ENCODE measurements at regions not wholly inside any gene's neighbourhood (a gene's known extent, or its start where the extent isn't known, plus 50 kb on each side); places are given as distances from the start of the nearest gene placed in this dataset.

- no peak for DNase-seq (ENCODE audit: extremely low read depth, low read depth)
- no peak overlapping the region for H3K4me3 ChIP-seq (replicated peaks; ENCODE audit: low read depth, low read length)
- TF ChIP-seq, protein P1, sequence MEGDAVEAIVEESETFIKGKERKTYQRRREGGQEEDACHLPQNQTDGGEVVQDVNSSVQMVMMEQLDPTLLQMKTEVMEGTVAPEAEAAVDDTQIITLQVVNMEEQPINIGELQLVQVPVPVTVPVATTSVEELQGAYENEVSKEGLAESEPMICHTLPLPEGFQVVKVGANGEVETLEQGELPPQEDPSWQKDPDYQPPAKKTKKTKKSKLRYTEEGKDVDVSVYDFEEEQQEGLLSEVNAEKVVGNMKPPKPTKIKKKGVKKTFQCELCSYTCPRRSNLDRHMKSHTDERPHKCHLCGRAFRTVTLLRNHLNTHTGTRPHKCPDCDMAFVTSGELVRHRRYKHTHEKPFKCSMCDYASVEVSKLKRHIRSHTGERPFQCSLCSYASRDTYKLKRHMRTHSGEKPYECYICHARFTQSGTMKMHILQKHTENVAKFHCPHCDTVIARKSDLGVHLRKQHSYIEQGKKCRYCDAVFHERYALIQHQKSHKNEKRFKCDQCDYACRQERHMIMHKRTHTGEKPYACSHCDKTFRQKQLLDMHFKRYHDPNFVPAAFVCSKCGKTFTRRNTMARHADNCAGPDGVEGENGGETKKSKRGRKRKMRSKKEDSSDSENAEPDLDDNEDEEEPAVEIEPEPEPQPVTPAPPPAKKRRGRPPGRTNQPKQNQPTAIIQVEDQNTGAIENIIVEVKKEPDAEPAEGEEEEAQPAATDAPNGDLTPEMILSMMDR (IDR thresholded peaks at IDR 0.05; ENCODE audit: low read depth, low read length, missing control alignments), result no peak
Observed at GRCh38 chr1:17927952-17928351, 172.8 kb downstream of the ACTL8 start.

GRCh38 chr1:17929224-17929623 is 174.1 kb downstream of the ACTL8 start:
- no peak for DNase-seq (ENCODE audit: extremely low read depth, low read depth)
- no peak overlapping the region for H3K4me3 ChIP-seq (replicated peaks; ENCODE audit: low read depth, low read length)
- TF ChIP-seq, protein P1 (IDR thresholded peaks at IDR 0.05; ENCODE audit: low read depth, low read length, missing control alignments), result no peak

DNA sequence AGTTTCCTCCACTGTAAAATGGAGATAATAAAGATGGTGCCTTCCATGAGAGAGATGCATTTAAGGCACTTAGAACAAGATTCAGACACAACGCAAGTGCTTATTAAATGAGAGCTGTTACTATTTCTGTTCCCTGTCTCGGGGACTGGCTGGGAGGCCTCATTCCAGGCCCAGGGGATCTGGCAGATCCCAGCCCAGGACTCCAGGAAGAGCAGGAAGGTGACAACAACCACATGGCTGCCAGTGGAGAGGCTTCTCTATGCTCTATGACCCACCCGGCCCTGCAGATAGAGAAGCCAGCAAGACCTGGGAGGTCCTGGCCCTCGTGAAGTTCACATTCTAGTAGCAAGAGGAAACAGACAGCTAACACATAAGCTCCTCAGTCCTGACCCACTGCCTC is 175.5 kb downstream of the ACTL8 start:
- H3K4me3 ChIP-seq (replicated peaks; ENCODE audit: low read depth, low read length), result no peak overlapping the region
- TF ChIP-seq, protein P1 (IDR thresholded peaks at IDR 0.05; ENCODE audit: low read depth, low read length, missing control alignments), result no peak
- no peak for DNase-seq (ENCODE audit: extremely low read depth, low read depth)

DNA sequence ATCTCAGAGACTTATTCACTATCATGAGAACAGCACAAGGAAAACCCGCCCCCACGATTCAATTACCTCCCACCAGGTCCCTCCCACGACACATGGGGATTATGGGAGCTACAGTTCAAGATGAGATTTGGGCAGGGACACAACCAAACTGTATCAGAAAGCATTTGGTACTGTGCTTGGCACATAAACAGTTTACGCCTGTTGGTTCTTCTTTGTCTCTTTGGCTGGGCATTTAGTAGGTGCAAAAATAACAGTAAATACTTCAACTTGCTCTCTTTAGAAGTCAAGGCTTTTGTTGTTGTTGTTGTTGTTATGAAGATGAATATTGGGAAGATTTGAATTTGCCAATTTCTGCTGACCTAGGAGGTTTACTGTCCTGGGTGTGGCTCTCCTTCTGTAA is 175.4 kb upstream of the IGSF21 start:
- TF ChIP-seq, protein P1 (IDR thresholded peaks at IDR 0.05; ENCODE audit: low read depth, low read length, missing control alignments), result no peak
- DNase-seq (ENCODE audit: extremely low read depth, low read depth), result no peak
- no peak overlapping the region for H3K4me3 ChIP-seq (replicated peaks; ENCODE audit: low read depth, low read length)

- TF ChIP-seq, protein P1 (IDR thresholded peaks at IDR 0.05; ENCODE audit: low read depth, low read length, missing control alignments), result no peak
- H3K4me3 ChIP-seq (replicated peaks; ENCODE audit: low read depth, low read length), result no peak overlapping the region
- DNase-seq (ENCODE audit: extremely low read depth, low read depth), result no peak
Observed at GRCh38 chr1:17933501-17933900, 174.1 kb upstream of the IGSF21 start.

DNA sequence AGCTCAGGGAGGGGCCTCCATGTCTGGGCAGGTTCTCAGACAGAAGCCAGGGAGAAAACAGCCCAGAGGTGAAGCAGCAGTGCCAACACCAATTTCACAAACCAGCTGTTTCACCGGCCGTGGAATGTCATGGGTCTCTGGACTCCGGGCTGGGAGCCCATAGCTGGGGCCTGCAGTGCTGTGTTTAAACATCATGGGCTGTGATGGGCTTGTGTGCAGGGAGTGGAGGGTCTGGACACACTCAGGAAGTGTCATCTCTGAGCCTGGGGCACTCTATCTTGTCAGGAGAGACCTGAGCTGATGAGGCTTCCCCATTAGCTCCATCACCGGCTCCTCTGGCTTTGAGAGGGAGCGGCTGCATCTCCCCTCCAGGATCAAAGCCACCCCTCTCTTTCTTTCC is 173.6 kb upstream of the IGSF21 start:
- DNase-seq (ENCODE audit: extremely low read depth, low read depth), result no peak
- TF ChIP-seq, protein P1 (IDR thresholded peaks at IDR 0.05; ENCODE audit: low read depth, low read length, missing control alignments), result no peak
- no peak overlapping the region for H3K4me3 ChIP-seq (replicated peaks; ENCODE audit: low read depth, low read length)

GRCh38 chr1:17935230-17935629 is 172.4 kb upstream of the IGSF21 start:
- DNase-seq (ENCODE audit: extremely low read depth, low read depth), result no peak
- TF ChIP-seq, protein P1 (IDR thresholded peaks at IDR 0.05; ENCODE audit: low read depth, low read length, missing control alignments), result no peak
- H3K4me3 ChIP-seq (replicated peaks; ENCODE audit: low read depth, low read length), result no peak overlapping the region
